ENCODE measurements at regions not wholly inside any gene's neighbourhood (a gene's known extent, or its start where the extent isn't known, plus 50 kb on each side); places are given as distances from the start of the nearest gene placed in this dataset.

DNA sequence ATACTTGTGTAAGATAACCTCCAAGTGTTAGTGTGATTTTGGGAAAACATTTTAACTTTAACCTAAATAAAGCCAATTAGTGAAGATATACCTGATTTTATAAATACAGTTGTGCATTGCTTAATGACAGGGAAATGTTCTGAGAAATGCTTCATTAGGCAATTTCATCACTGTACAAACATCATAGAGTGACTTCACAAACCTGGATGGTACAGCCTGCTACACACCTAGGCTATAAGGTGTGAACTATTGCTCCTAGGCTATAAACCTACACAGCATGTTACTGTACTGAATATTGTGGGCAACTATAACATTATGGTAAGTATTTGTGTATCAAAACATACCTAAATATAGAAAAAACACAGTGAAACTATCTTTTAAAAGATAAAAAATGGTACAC is 166.8 kb upstream of the TARS1 start:
- H3K27ac ChIP-seq (ENCODE audit: low read length), result no peak overlapping the region
- no peak for ATAC-seq (ENCODE audit: insufficient read depth, low read depth)
- H2AFZ ChIP-seq (ENCODE audit: low read depth, low read length), result no peak overlapping the region
- H3K36me3 ChIP-seq (ENCODE audit: insufficient read depth, low read length), result no peaks in the 10 kb centered on the region
- H3K9me3 ChIP-seq (ENCODE audit: insufficient read depth, low read length, severe bottlenecking), result no peaks in the 10 kb centered on the region
- no peaks in the 10 kb centered on the region for H3K79me2 ChIP-seq (ENCODE audit: insufficient read depth, low read length)
- TF ChIP-seq, protein P1, sequence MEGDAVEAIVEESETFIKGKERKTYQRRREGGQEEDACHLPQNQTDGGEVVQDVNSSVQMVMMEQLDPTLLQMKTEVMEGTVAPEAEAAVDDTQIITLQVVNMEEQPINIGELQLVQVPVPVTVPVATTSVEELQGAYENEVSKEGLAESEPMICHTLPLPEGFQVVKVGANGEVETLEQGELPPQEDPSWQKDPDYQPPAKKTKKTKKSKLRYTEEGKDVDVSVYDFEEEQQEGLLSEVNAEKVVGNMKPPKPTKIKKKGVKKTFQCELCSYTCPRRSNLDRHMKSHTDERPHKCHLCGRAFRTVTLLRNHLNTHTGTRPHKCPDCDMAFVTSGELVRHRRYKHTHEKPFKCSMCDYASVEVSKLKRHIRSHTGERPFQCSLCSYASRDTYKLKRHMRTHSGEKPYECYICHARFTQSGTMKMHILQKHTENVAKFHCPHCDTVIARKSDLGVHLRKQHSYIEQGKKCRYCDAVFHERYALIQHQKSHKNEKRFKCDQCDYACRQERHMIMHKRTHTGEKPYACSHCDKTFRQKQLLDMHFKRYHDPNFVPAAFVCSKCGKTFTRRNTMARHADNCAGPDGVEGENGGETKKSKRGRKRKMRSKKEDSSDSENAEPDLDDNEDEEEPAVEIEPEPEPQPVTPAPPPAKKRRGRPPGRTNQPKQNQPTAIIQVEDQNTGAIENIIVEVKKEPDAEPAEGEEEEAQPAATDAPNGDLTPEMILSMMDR (IDR thresholded peaks at IDR 0.05; ENCODE audit: borderline replicate concordance, extremely low read depth, low read length, poor library complexity, severe bottlenecking), result no peak
- no peak for TF ChIP-seq EZH2 (IDR thresholded peaks at IDR 0.05; ENCODE audit: borderline replicate concordance, low read depth, low read length, severe bottlenecking)
- DNase-seq, result no peak
- H3K4me1 ChIP-seq (ENCODE audit: insufficient read depth, low read length), result no peaks in the 10 kb centered on the region
- H3K27me3 ChIP-seq (ENCODE audit: insufficient read depth, low read length, poor library complexity), result no peaks in the 10 kb centered on the region
- no peaks in the 10 kb centered on the region for H4K20me1 ChIP-seq (ENCODE audit: insufficient read depth, low read length)
- no peak overlapping the region for H3K9ac ChIP-seq (ENCODE audit: low read depth, low read length)
- H3K4me2 ChIP-seq (ENCODE audit: insufficient read depth, low read length), result no peak overlapping the region
- H3K4me3 ChIP-seq (ENCODE audit: low read depth in 1 of 2, low read length in 2 of 2), result no peak overlapping the region

DNA sequence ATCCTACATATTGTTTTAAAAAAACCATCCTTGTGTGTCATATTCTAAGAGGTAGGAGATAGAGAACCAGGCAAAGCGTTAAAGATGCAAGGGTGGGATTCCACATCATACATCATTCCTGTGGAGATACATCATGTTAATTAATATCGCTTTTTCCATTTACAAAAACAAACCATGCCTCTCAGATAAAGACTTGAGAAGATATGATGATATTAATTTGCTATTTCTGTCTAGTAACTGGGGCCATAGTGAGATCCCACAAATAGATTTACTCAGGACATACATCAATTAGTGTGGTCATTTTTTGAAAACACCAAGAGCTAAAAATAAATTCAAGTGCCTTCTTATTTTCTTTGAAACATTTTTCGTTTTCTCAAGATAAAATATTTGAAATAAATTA is 165.4 kb upstream of the TARS1 start:
- Histone ChIP-seq H3K9ac (ENCODE audit: low read depth, low read length) (no peak overlapping the region), H3K4me3 (ENCODE audit: low read depth in 1 of 2, low read length in 2 of 2) (no peak overlapping the region), H3K4me2 (ENCODE audit: insufficient read depth, low read length) (no peak overlapping the region), H3K9me3 (ENCODE audit: insufficient read depth, low read length, severe bottlenecking) (no peaks in the 10 kb centered on the region), H3K4me1 (ENCODE audit: insufficient read depth, low read length) (no peaks in the 10 kb centered on the region), H2AFZ (ENCODE audit: low read depth, low read length) (no peak overlapping the region), H3K36me3 (ENCODE audit: insufficient read depth, low read length) (no peaks in the 10 kb centered on the region), H3K27me3 (ENCODE audit: insufficient read depth, low read length, poor library complexity) (no peaks in the 10 kb centered on the region), H3K27ac (ENCODE audit: low read length) (no peak overlapping the region), H4K20me1 (ENCODE audit: insufficient read depth, low read length) (no peaks in the 10 kb centered on the region), H3K79me2 (ENCODE audit: insufficient read depth, low read length) (no peaks in the 10 kb centered on the region)
- no peak for DNase-seq
- TF ChIP-seq, protein P1 (IDR thresholded peaks at IDR 0.05; ENCODE audit: borderline replicate concordance, extremely low read depth, low read length, poor library complexity, severe bottlenecking), result no peak
- no peak for TF ChIP-seq EZH2 (IDR thresholded peaks at IDR 0.05; ENCODE audit: borderline replicate concordance, low read depth, low read length, severe bottlenecking)
- ATAC-seq (ENCODE audit: insufficient read depth, low read depth), result no peak

DNA sequence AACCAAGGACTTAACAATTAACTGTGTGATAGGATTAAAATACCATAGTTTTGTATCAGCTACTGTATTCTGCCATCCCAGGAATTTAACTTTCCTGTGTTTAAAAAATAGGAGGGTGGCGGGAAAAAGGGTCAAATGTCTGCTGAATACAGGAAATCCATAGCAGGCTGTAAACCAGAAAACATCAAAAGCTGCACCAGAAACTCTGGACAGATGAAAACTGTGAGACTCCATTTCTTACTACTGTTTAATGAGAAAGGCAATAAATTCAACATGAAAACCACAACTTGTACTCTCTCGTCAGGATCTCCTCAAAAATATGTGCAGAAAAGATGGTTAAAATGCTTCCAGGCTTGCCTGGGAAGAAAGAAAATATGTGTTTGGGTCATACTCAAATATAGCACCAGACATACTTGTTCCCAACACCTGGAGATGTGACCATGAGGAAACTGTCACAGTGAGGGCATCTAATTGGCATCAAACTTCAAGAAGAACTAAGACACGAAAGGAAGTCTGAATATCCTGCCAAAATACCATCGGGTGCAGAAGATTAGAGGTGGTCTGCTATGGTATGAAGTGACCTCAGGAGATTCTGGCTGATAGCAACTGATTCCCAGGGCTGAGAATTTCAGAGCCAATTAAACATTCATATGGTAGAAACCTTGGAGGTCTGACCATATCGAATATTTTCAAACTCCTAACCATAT is 164.7 kb upstream of the TARS1 start:
- Histone ChIP-seq H3K4me3 (ENCODE audit: low read depth in 1 of 2, low read length in 2 of 2) (no peak overlapping the region), H3K27me3 (ENCODE audit: insufficient read depth, low read length, poor library complexity) (no peaks in the 10 kb centered on the region), H2AFZ (ENCODE audit: low read depth, low read length) (no peak overlapping the region)

More for the DNA sequence above, 164.7 kb upstream of the TARS1 start:
- DNase-seq, result no peak
- H3K27ac ChIP-seq (ENCODE audit: low read length), result no peak overlapping the region
- ATAC-seq (ENCODE audit: insufficient read depth, low read depth), result no peak
- H3K9me3 ChIP-seq (ENCODE audit: insufficient read depth, low read length, severe bottlenecking), result no peaks in the 10 kb centered on the region
- H3K9ac ChIP-seq (ENCODE audit: low read depth, low read length), result no peak overlapping the region
- H3K36me3 ChIP-seq (ENCODE audit: insufficient read depth, low read length), result no peaks in the 10 kb centered on the region
- TF ChIP-seq EZH2 (IDR thresholded peaks at IDR 0.05; ENCODE audit: borderline replicate concordance, low read depth, low read length, severe bottlenecking), result no peak
- TF ChIP-seq, protein P1 (IDR thresholded peaks at IDR 0.05; ENCODE audit: borderline replicate concordance, extremely low read depth, low read length, poor library complexity, severe bottlenecking), result no peak
- H3K79me2 ChIP-seq (ENCODE audit: insufficient read depth, low read length), result no peaks in the 10 kb centered on the region
- H4K20me1 ChIP-seq (ENCODE audit: insufficient read depth, low read length), result no peaks in the 10 kb centered on the region
- H3K4me2 ChIP-seq (ENCODE audit: insufficient read depth, low read length), result no peak overlapping the region
- H3K4me1 ChIP-seq (ENCODE audit: insufficient read depth, low read length), result no peaks in the 10 kb centered on the region
